NCI-H748 (cell line): ENCODE measurements at regions not wholly inside any gene's neighbourhood (a gene's known extent, or its start where the extent isn't known, plus 50 kb on each side); places are given as distances from the start of the nearest gene placed in this dataset.
"Not testable (repeated sequence)": the region's sequence is repeated elsewhere in the genome, so short reads cannot be mapped to it uniquely, and the experiment has no call there.

Experiments used
- DNase-seq: peaks from one replicate; lab custom pipeline; 2025; ENCODE audit not compliant: unreplicated experiment; lab: John Stamatoyannopoulos, UW

DNA sequence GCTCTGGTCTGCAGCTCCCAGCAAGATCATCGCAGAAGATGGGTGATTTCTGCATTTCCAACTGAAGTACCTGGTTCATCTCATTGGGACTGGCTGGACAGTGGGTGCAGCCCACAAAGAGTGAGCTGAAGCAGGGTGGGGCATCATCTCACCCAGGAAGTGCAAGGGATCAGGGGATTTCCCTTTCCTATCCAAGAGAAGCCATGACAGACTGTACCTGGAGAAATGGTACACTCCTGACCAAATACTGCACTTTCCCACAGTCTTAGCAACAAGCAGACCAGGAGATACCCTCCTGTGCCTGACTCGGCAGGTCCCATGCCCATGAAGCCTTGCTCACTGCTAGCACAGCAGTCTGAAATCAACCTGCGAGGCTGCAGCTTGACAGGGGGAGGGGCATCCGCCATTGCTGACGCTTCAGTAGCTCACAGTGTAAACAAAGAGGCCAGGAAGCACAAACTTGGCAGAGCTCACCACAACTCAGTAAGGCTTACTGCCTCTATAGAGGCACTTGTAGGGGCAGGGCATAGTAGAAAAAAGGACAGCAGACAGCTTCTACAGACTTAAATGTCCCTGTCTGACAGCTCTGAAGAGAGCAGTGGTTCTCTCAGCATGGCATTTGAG, 60.5 kb downstream of the AREG start:
- DNase-seq = peak; percentile 5

DNA sequence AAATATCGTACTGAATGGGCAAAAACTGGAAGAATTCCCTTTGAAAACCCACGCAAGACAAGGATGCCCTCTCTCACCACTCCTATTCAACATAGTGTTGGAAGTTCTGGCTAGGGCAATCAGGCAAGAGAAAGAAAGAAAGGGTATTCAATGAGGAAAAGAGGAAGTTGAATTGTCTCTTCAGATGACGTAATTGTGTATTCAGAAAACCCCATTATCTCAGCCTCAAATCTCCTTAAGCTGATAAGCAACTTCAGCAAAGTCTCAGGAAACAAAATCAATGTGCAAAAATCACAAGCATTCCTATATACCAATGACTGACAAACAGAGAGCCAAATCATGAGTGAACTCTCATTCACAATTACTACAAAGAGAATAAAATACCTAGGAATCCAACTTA, 64.4 kb downstream of the AREG start:
- DNase-seq = not testable (repeated sequence)

DNA sequence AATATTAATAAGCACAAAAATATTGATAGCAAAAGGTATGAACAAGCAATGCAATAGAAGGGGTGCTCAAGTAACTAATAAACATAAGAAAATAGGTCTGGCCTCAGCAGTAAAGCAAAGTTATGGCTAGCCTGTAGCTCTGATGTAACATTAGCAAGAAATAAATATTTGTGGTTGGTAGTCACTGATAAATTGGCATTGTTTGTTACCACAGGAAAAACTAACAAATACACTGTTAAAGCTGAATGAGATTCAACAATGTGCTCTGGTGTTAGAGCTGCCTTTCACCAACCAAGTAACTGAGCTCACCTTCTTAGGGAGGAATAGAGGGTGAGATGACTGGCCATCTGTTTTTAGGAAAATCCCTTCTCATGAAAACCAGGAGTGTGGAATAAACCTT, 71.4 kb downstream of the AREG start:
- no peak for DNase-seq

DNA sequence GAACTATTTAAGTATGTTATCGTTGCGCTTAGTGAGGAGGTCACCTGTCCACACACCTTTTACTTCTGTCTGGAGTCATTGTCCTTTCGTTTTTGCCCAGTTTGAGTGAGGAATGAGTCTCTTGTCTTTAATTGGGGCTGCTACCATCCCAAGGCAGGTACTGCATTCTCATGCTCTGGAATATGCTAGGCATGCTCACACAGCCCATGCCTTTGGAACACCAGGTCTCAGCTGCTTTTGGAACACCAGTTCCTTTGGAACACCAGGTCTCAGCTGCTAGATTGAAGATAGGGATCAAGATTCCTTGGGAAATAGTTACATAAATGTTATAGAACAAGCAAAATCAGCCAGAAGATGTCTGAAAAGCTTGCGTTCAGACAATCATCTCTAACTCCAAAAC, 73.1 kb downstream of the AREG start:
- DNase-seq = no peak

DNA sequence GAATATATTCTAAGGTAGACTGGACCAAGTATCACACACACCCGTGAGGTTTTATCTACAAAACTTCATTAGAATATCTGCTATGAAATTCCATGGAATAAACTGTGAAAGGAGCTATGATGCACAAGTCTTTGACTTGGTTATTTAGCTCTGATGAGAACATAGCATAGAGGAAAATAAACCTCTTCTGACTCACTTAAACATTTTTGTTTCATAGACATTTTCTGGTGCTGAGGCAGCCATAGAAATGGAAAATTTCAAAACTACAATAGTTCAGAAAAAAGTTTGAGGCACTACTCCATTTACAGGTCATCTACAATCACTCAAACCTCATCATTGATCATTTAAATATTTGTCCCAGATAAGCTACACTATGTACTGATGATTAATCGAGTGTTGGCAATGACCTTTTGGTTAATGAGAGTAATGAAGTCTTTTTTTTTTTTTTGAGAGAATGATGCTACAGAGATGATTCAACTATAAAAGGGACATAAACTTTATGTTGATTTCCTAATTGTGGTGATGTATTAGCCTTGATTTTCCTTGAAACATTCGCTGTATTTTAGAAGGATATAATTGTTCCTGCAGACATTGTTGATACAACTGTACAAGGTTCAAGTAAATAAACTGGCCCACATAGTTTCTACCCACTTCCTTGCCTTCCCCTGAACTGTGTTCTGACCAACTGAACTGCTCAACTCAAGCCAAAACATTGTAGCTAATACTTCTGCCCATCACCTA, 77.5 kb downstream of the AREG start:
- no peak for DNase-seq

DNA sequence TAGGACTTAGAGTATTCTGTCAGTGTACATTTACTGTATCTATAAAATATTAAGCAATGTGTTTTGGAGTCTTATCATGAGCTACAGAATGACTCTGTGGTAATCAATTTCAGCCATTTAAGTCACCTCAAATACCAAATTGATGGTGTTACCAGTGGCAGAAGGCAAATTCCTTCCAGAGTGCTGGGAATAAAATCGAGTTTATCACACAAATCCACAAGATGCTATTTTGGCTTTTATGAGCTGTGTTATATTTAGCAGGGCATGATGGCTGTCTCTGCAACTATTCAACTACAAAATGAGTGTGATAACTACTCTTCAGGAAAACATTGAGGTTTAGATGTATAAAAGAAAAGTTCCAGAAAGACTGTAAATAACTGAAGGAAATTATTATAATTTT, 78.2 kb downstream of the AREG start:
- DNase-seq = no peak

DNA sequence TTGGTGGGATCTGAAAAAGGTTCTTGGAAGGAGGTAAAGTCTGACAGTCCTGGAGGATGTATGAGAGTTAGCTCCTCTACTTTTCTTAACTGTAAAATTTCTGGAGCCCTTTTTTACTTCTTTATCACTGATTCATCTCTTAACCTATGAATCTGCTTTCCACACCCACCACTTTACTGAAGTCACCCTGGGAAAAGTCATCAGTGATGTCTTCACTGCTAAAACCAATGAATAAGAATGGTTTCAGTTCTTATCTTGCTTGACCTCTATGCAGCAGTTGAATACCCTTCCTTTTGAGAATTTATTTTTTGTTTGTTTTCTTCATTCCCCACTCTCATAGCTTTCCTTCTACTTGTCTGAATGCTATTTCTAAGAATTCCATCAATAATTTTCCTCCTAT, 80.0 kb downstream of the AREG start:
- DNase-seq = no peak

DNA sequence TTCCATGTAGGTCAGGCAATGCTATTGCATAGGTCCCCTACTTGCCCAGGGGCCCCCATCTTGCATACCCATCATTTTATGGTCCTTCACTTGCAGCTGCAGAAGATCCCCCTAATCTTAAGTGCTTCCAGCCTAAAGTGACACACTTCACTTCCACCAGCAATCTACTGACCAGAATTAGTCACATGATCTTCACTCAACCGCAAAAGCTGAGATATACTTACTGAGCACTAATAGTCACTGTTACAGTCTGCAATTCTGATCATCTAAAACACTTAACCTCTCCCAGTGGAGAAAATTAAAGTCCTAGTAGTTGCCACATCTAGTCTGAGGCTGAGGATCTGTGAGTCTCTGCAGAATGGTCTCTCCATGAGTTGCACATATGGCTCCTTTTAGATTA, 82.1 kb downstream of the AREG start:
- DNase-seq = no peak

DNA sequence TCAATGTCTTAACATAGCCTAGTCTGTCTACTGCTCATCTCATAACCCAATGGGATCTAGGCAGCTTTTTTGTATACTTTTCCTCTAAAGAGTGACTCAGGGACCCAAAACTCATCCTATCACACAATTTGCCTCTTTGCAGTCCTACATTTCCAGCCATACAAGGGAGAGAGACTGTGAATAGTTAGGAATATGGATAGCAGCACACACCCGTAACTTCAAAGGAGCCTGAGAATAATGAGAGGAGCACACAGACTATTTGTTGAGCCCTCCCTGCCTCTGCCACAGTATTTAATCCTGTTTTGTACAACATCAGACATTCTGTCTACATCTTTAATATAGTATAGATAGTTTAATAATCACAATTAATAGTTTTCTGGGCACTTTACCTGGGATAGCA, 83.2 kb downstream of the AREG start:
- DNase-seq = no peak

DNA sequence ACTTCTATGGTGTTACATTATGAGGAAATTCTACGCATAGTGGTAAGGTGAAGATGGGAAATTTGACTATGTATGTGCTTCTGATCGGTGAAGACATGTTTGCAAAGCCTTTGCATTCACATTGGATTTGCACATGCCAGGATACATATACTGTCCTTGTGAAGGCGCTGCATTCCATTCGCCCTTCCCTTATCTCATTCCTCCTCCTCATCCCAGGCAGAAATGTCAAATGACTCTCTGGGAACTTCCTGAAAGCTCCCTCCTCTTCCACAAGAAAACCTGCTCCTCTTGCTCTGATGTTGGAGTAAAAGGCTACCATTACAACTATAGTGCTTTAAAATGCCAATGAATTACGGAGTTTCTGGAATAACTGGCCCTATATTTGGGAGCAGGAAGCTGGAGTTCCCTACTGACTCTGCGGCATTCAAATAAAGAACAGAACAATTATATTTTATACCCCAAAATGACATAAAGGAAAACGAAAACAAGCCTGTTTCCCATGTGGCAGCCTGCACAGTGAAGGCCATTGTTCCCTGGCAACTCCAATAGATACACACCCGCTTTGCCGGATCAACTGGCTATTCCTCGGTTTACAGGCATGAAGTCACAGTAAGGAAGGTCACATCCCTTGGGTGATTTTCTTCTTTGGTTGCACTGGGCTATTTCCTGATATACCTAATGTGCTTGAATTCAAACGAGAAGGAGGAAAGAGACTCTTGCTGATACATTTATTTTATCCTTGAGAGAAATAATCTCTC, 84.5 kb downstream of the AREG start:
- DNase-seq = no peak

DNA sequence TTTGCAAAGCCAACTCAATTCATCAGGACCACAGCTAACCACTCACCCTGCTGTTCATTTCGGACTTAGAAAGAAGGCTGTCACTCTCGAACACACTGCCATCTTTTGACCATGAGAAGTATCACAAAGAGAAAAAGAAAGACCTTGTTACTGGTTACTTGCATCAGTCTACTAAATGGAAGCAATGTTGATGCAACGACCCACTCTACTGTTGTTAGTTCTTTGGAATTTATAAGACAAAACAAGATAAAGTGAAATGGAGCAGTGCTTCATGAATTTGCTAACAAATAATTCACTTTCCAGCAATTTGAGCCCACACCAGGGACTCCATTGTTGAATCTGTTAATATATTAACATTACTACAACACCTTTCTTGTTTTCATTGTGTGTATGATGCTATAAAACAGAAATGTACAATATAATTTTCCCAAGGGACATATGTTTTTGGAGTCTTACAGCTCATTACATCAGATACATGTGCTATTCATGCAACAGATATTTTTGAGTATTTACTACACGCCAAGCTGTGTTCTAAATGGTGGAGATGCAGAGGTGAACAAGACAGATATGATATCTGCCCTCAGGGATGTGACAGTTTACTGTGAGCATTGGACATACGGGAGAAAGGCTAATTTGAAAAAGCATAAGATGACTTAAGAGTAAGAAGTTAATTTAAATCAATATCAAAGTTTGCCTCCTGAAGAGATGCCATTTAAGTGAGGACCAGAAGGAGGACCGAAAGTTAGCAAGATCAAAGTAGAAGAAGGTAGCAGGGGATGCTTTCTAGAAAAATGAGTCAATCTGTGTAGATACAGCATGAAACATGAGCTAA, 87.2 kb downstream of the AREG start:
- peak; percentile 21 for DNase-seq

DNA sequence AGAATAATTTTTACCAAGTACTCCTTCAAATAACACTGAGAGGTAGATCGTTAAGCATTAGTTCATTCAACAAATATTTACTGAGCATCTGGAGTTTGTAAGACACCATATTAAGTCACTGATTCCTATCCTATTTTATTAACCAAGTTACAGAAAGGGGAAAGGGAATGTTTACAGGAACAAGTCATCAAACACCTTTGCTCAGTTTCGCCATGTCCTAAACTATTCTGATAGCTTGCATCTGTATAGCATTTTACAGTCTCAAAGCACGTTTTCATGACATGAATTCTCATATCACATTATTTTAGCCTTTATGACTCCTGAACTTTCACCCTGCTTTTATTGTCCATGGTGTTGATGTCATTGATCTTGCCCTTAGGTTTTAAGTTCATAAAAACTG, 89.2 kb downstream of the AREG start:
- DNase-seq = no peak

DNA sequence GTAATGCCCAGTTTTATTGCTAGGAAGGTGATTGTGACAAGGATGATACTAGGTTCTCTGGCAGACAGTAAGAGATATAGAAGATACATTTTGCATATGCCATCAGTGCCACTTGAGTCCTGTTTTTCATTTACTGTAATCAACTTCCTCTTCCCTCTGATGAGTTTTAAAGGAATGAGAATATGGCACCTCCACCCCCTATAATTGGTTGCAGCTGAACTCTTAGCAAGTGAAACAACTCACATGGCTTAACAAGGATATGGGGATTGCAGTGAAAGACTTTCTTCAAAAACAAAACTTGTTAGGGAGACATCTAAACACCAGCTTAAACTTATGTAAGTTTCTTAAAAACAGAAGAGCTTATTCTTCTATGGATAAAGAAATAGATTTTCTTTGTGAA, 90.0 kb downstream of the AREG start:
- DNase-seq = no peak

DNA sequence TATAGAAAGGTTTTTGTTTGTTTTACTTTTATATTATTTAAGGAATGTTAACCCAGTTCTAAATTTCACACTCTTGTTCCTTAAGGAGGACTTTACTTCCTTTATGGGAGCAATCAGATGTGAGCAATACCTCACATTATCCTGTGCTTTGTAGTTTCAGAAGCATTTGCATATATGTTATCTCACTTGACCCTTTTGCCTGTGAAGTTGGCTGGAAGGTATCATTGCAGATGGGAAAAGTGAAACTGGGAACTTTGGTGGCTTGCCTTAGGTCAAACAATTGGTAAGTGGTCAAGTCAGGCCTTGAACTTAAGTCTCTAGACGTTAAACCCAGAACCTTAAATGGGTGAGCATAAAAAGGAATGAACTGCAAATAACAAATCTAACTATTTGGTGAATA, 90.6 kb downstream of the AREG start:
- DNase-seq = no peak

DNA sequence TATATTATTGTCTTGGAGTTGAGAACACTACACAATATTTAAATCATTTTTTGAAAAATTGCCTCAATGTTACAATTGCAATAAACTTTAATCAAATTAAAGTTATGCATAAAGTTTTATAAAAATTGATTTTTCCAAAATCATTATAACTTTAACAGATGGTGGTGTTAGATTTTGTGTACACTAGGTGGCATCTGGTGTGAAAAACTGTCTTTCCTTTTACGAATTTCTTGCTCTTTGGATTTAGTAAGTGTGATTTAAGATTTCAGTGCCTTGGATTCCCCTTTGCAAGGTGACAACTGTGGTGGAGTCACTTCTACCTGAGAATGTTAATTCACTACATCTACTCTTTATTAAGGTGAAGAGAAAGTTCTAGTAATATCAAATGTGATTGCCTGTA, 91.6 kb downstream of the AREG start:
- DNase-seq = no peak

DNA sequence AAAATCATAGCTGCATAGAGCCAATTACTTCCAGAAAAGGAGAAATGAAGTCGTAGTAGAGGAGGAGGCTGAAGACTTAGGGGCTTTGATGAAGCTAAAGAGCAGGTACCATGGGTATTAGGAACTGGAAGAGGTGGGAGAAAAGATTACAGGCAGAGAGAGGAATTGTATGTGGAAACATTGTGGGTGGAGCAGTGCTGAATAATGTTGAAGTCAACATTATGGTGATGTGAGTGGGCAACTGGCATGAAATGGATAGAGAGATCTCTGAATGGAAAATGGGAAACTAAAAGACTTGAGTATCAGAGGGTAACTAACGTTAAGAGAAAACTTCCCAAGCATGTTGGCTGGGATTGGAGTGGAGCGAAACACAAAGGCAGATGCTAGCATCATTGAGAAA, 92.5 kb downstream of the AREG start:
- DNase-seq = no peak

DNA sequence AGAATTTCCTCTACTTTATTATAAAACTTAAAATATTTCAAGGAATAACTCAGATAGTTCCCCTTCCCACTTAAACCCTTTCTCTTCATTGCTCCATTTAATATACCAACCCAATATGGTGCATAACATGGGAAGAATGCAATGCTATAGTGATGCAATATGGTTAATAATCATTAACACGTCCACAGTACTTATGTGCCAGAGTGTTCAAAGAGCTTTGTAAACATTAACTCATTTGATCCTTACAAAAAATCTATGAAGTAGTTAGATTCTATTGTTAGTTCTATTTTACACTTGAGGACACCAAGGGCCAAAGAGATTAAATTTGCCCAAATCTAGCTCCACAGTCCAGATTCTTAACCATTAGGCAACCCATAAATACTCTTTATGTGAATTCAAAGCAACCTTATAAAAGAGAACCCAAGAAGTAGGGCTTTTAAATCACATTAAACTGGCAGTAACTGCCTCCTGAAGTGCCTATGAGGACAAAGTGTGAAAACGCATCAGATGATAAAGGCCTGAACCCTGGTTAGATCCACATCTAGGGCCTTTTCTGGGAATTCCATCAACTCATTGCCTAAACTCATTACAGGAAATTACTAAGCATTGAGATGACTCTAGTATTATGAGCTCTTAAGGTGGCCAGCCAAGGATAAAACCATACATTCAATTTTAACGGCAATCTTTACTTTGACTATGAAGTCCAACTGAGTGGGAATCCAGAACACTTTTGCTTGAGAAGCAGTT, 94.3 kb downstream of the AREG start:
- DNase-seq = no peak

DNA sequence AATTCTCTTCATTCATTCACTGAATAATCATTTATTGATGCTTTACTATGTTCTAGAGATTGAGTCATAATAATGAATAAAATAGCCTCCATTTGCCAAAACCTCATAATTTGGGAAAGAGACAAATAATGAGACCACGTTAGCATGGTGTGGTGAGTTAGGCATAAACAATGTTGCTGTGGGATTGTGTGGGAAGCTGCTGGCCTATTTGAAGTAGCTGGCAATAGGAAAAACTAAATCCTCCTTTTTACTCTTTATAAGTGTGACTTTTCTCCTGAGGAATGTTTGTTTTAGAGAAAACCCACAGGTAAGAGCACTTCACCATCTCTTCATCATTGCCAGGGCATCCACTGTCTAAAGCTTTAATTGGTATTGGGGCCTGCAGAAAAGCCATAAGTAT, 95.3 kb downstream of the AREG start:
- DNase-seq = no peak

DNA sequence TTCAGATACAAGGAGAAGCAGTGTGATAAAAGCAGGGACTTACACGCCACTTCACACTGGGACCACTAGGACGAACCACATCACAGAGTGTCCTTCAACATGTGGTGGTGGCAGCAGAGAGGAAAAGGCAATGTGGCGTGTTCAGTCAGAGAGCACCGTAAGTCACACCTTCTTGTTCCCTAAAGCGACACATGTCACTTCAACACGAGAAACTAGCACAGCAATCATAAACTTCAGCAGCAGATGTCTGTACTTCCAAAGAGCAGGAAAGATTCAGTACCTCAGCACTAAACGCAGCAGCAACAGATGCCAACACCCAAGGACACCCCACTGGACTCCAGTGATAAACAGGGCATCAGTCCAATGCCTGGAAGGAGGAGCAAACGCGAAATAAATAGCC, 96.7 kb downstream of the AREG start:
- DNase-seq = no peak

DNA sequence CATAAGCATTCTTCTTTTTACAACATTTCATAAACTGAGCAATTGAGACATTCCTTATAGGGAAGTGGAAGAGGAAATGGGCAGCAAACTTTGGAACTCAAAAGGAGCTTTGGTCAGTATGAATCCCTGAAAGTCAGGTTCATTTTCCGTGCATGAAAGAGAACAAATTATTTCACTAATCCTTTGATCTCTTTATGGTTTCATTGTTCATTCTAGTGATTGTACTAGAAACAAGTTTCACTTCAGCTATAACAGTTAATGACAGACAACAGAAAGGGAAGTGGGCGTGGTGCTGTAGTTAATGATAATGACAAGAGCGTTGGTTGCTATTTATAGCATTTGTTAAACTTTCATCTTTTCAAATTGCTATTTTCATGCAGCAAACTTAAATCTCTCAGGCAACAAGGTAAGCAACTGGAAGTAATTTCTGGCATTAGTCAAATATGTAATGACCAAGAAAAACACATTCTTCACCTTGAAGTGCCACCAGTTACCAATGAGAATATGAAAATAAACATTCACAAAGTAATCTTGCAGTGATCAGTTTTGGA, 98.4 kb downstream of the AREG start:
- no peak for DNase-seq
